K562 (cell line): ENCODE measurements at regions not wholly inside any gene's neighbourhood (a gene's known extent, or its start where the extent isn't known, plus 50 kb on each side); places are given as distances from the start of the nearest gene placed in this dataset.

Experiments
- CEBPG ChIP-seq, 3 experiments: fragments of 200-800 bp in 1 of 3; sonication (Bioruptor generic) in 1 of 3; sonication (generic) in 1 of 3; formaldehyde crosslinking in 1 of 3; IDR thresholded peaks in 2 of 3; conservative IDR thresholded peaks in 1 of 3; 2 replicates each; pipeline versions ENCODE4 v1.6.1 to v1.8.0; 2016 to 2022; ENCODE audit warnings: missing compliant biosample characterization in 2 of 3, missing genetic modification characterization in 2 of 3, mild to moderate bottlenecking in 1 of 3, missing genetic modification reagents in 1 of 3
- ETS2 ChIP-seq: IDR thresholded peaks from 2 replicates; pipeline ENCODE4 v1.6.1; 2016; ENCODE audit warnings: borderline replicate concordance, missing genetic modification characterization, mild to moderate bottlenecking, moderate library complexity, missing compliant biosample characterization; ENCODE audit not compliant: poor library complexity, severe bottlenecking
- FOXJ3 ChIP-seq: sonication (generic); formaldehyde crosslinking; IDR thresholded peaks from 2 replicates; pipeline ENCODE4 v1.4.0; 2020; ENCODE audit warnings: mild to moderate bottlenecking, missing genetic modification reagents
- GABPB2 ChIP-seq: fragments of 250-450 bp; sonication (Bioruptor Pico); conservative IDR thresholded peaks from 2 replicates; pipeline ENCODE4 v1.5.1; 2021; ENCODE audit warnings: mild to moderate bottlenecking
- NCOA6 ChIP-seq: fragments of 450-650 bp; IDR thresholded peaks from 2 replicates; pipeline ENCODE4 v1.6.1; 2017; ENCODE audit warnings: mild to moderate bottlenecking
- NFIC ChIP-seq: fragments of 450-650 bp; IDR thresholded peaks from 2 replicates; pipeline ENCODE4 v1.6.1; 2017; ENCODE audit warnings: mild to moderate bottlenecking, inconsistent platforms
- STAT5A ChIP-seq: IDR thresholded peaks from 2 replicates; pipeline ENCODE4 v1.6.1; 2012; ENCODE audit warnings: low read length, inconsistent platforms, borderline replicate concordance
- ZKSCAN8 ChIP-seq: fragments of 200-800 bp; sonication (Bioruptor generic); IDR thresholded peaks from 2 replicates; pipeline ENCODE4 v1.6.1; 2016; ENCODE audit warnings: missing genetic modification characterization, missing compliant biosample characterization
- ZNF354B ChIP-seq: fragments of 250-450 bp; sonication (Bioruptor Pico); IDR thresholded peaks from 2 replicates; pipeline ENCODE4 v1.4.0; 2020
- ZNF583 ChIP-seq: fragments of 250-450 bp; sonication (Bioruptor Pico); IDR thresholded peaks from 2 replicates; pipeline ENCODE4 v1.4.0; 2020
- TF ChIP-seq, protein P1 (sequence below), 2 experiments: fragments of 450-650 bp; formaldehyde crosslinking in 1 of 2; IDR thresholded peaks; 2 replicates each; pipeline versions ENCODE4 v1.4.0 to v1.6.1; 2014 to 2020; ENCODE audit warnings: mild to moderate bottlenecking in 2 of 2, borderline replicate concordance in 1 of 2, low read depth in 1 of 2
- TF ChIP-seq, protein P2 (sequence below): fragments of 450-650 bp; formaldehyde crosslinking; IDR thresholded peaks from 2 replicates; pipeline ENCODE4 v1.4.0; 2020; ENCODE audit warnings: mild to moderate bottlenecking, moderate library complexity
- TF ChIP-seq, protein P3 (sequence below), 3 experiments: fragments of 200-800 bp in 1 of 3; fragments of 250-450 bp in 1 of 3; fragments of 450-650 bp in 1 of 3; sonication (Bioruptor Pico) in 1 of 3; sonication (Bioruptor generic) in 1 of 3; formaldehyde crosslinking in 1 of 3; IDR thresholded peaks; 2 replicates each; pipeline versions ENCODE4 v1.6.1 to v1.8.0; 2016 to 2022; ENCODE audit warnings: mild to moderate bottlenecking in 2 of 3, missing genetic modification characterization in 2 of 3, missing compliant biosample characterization in 1 of 3, moderate library complexity in 1 of 3

DNA sequence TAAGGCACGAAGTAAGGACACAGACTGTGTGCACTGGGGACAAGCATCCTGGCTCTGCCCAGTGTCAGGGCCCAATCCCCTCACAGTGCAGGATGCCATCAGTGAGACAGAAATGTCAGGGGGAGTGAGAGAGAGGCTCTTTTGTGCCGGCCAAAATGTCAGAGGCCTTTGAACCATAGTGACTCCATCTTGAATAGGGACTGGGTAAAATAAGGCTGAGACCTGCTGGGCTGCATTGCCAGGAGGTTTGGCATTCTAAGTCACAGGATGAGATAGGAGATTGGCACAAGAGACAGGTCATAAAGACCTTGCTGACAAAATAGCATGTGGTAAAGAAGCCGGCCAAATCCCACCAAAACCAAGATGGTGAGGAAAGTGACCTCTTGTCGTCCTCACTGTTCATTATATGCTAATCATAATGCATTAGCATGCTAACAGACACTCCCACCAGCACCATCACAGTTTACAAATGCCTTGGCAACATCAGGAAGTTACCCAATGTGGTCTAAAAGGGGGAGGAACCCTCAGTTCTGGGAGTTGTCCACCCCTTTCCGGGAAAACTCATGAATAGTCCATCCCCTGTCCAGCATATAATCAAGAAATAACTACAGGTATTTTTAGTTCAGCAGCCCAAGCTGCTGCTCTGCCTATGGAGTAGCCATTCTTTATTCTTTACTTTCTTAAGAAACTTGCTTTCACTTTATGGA is 337.4 kb downstream of the LPIN1 start (continued):
- TF ChIP-seq, protein P1, sequence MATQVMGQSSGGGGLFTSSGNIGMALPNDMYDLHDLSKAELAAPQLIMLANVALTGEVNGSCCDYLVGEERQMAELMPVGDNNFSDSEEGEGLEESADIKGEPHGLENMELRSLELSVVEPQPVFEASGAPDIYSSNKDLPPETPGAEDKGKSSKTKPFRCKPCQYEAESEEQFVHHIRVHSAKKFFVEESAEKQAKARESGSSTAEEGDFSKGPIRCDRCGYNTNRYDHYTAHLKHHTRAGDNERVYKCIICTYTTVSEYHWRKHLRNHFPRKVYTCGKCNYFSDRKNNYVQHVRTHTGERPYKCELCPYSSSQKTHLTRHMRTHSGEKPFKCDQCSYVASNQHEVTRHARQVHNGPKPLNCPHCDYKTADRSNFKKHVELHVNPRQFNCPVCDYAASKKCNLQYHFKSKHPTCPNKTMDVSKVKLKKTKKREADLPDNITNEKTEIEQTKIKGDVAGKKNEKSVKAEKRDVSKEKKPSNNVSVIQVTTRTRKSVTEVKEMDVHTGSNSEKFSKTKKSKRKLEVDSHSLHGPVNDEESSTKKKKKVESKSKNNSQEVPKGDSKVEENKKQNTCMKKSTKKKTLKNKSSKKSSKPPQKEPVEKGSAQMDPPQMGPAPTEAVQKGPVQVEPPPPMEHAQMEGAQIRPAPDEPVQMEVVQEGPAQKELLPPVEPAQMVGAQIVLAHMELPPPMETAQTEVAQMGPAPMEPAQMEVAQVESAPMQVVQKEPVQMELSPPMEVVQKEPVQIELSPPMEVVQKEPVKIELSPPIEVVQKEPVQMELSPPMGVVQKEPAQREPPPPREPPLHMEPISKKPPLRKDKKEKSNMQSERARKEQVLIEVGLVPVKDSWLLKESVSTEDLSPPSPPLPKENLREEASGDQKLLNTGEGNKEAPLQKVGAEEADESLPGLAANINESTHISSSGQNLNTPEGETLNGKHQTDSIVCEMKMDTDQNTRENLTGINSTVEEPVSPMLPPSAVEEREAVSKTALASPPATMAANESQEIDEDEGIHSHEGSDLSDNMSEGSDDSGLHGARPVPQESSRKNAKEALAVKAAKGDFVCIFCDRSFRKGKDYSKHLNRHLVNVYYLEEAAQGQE (IDR thresholded peaks at IDR 0.05; ENCODE audit: borderline replicate concordance) = peak; percentile 29; the same call in 1 of the 2 replicates
- TF ChIP-seq, protein P1 (CRISPR knock-in tag; IDR thresholded peaks at IDR 0.05; ENCODE audit: low read depth) = 0 out of 2 replicates have a peak, but pooled peaks have one; percentile 54
- TF ChIP-seq ETS2 (tag) (peak; percentile 75), GABPB2 (CRISPR knock-in tag) (no peak), NCOA6 (no peak), NFIC (no peak), ZNF583 (CRISPR knock-in tag) (peak; percentile 95), ZNF354B (CRISPR knock-in tag) (peak; percentile 72; the same call in 1 of the 2 replicates), FOXJ3 (CRISPR knock-in tag) (0 out of 2 replicates have a peak, but pooled peaks have one; percentile 70), STAT5A (peak; percentile 95), CEBPG (CRISPR knock-in tag; IDR thresholded peaks at IDR 0.05) (peak; percentile 48; the same call in 1 of the 2 replicates), CEBPG (tag; conservative IDR thresholded peaks at IDR 0.05 in 1 of 2, IDR thresholded peaks at IDR 0.05 in 1 of 2) (peak; percentile 77 to 79), ZKSCAN8 (CRISPR knock-in tag) (peak; percentile 84)
- TF ChIP-seq, protein P2, sequence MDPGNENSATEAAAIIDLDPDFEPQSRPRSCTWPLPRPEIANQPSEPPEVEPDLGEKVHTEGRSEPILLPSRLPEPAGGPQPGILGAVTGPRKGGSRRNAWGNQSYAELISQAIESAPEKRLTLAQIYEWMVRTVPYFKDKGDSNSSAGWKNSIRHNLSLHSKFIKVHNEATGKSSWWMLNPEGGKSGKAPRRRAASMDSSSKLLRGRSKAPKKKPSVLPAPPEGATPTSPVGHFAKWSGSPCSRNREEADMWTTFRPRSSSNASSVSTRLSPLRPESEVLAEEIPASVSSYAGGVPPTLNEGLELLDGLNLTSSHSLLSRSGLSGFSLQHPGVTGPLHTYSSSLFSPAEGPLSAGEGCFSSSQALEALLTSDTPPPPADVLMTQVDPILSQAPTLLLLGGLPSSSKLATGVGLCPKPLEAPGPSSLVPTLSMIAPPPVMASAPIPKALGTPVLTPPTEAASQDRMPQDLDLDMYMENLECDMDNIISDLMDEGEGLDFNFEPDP (CRISPR knock-in tag) = peak; percentile 92
- TF ChIP-seq, protein P3, sequence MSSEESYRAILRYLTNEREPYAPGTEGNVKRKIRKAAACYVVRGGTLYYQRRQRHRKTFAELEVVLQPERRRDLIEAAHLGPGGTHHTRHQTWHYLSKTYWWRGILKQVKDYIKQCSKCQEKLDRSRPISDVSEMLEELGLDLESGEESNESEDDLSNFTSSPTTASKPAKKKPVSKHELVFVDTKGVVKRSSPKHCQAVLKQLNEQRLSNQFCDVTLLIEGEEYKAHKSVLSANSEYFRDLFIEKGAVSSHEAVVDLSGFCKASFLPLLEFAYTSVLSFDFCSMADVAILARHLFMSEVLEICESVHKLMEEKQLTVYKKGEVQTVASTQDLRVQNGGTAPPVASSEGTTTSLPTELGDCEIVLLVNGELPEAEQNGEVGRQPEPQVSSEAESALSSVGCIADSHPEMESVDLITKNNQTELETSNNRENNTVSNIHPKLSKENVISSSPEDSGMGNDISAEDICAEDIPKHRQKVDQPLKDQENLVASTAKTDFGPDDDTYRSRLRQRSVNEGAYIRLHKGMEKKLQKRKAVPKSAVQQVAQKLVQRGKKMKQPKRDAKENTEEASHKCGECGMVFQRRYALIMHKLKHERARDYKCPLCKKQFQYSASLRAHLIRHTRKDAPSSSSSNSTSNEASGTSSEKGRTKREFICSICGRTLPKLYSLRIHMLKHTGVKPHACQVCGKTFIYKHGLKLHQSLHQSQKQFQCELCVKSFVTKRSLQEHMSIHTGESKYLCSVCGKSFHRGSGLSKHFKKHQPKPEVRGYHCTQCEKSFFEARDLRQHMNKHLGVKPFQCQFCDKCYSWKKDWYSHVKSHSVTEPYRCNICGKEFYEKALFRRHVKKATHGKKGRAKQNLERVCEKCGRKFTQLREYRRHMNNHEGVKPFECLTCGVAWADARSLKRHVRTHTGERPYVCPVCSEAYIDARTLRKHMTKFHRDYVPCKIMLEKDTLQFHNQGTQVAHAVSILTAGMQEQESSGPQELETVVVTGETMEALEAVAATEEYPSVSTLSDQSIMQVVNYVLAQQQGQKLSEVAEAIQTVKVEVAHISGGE (CRISPR knock-in tag; IDR thresholded peaks at IDR 0.05) = peak in 1 of 3 experiments; percentile 68; a peak in 2 of 6 replicates
